Stimulated activated CD4-positive, alpha-beta T cell treated with anti-CD3 and anti-CD28 coated beads, Interleukin-15, amount 100 ng/mL, for 1 hour (primary cell): ENCODE measurements at regions not wholly inside any gene's neighbourhood (a gene's known extent, or its start where the extent isn't known, plus 50 kb on each side); places are given as distances from the start of the nearest gene placed in this dataset.

Experiments used
- DNase-seq, 2 donors: peaks; one replicate each; pipeline ENCODE4 v3.0.0-alpha.2; 2020; ENCODE audit warnings: low read depth in 1 of 2, low spot score in 1 of 2

DNA sequence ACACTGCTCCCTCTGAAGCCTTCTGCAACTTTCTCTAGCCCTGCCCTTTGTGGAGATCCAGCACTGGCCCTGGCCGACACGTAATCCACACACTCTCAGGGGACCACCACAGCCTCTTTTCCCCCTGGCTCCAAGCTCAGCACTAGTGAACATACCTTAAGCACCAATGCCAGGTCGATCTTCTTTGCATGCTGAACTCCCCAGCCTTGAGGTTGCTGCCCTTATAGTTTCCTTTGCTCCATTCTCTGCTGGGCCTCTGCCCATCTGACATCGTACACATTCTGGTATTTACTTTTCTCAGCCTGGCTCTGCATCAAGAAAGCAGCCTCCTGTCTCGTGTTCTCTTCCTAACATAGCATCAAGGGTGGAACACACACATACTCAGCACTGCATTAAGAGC lies 361.5 kb downstream of the LPIN1 start:
- DNase-seq: no peak

DNA sequence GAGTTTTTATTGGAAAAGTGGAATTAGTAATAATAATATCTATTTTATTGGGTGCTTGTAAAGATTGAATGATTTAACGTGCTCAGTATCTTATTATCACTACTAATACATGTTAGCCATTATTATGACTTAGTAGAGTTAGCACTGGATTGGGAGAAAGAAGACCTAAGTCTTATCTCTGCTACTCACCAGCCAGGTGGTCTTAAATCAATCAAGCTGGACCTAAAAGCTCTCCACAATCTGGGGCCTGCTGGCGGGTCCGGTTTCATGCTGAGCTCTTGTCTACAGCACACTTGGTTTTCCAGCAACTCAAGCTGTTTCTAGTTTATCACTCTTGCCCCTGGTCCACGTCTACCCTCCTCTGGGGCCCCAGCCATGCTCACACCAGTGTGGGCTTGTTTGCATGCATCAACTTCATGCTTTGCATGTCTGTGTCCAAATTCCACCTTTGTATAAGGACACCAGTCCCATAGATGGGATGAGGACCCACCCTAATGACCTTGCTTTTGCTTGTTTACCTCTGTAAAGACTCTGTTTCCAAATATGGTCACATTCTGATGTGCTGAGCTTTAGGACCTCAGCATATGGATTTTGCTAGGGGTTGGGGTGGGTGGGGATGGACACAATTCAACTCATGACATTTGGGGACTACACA lies 363.1 kb downstream of the LPIN1 start:
- no peak for DNase-seq

DNA sequence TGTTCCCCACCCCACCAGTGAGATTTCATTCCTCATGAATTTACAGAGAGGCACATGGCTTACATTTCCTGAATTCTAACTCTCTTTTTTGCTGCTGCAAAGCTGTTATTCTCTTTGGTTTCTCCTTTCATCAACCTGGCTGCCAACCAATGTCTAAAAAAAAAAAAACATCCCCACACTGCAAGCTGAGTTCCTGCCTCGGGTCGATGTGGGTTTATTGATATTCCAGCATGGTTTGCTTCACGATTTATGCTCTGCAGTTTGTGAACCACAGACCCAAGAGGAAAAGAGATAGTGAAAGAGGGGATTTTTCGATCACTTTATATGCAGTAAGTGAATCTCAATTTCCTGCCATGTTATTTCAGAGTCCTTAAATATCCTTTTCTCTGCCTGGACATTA lies 363.6 kb downstream of the LPIN1 start:
- no peak for DNase-seq

DNA sequence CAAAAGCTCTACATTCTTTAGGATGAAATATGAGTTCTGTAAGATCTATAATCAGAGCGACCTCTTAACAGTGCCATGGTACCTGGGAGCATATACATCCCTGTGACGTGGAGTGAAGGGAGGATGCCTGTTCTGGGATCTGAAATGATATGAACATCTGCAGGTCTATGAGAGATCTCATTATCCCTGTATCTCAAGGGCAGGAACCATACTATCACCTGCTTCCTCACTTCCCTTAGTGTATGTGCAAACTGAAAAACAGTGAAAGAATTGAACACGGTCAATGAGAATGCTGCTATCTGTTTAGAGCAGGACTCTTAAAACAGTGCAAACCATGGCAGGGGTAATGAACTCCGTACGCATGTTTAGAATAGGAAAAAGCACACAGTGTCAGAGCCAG lies 364.0 kb downstream of the LPIN1 start:
- no peak for DNase-seq

DNA sequence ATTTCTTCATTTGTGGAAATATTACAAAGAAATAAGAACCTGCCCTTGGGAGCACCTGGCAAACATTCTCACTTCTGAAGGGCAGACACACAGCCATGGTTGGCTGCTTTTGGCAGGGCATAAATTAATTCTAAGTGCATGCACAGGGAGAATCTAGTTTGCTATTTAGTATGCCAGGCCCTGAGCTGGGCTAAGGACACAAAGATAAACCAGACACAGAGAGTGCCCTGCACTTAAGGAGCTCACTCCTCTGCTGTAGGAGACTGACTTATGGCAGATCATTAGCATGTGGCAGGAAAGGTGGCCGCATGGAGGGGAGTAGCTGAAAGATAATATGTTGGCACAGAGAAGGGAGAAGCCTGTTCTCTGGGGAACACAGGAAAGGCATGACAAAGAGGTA lies 367.0 kb downstream of the LPIN1 start:
- DNase-seq: no peak

DNA sequence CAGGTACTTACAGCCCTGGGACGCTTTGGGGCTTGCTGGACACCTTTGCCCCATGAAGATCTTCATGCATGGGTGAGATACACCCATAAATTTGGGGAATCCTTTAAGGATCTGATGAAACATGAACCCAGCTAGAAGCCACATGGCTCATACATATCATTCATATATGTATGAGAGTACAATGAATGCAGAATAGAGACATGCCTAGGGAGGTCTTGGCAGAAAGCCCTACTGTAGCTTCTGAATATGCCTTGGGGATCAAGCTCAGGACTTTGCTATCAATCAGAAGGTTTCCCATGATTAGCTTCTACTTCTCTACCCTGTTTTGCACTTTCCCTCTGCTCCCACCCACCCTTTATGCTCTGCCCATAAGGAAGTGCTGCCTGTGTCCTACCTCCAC lies 368.4 kb downstream of the LPIN1 start:
- no peak for DNase-seq

DNA sequence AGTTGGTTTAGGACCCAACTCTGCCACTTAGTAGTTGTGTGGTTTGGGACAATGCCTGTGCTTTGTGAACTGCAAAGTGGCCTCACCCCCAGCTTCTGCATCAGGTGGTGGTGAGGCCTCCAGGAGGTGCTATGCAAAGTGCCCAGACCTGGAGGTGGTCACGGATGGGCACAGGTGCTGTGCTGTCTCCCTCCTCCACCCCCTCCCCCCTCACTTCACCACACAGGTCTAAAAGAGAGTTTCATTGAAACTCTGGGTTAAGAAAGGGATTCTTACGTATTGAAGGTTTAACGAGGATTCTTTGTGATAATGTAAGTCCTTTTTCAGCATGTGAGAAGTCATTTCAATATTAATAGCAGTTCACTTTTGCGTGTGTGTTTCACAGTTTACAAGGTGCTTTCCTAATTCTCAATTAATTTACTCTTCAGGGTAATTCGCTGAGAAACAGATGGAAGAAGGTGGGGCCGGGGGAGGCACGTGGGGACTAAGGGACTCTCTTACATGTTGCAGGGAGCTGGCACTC lies 369.9 kb downstream of the LPIN1 start:
- DNase-seq: no peak

DNA sequence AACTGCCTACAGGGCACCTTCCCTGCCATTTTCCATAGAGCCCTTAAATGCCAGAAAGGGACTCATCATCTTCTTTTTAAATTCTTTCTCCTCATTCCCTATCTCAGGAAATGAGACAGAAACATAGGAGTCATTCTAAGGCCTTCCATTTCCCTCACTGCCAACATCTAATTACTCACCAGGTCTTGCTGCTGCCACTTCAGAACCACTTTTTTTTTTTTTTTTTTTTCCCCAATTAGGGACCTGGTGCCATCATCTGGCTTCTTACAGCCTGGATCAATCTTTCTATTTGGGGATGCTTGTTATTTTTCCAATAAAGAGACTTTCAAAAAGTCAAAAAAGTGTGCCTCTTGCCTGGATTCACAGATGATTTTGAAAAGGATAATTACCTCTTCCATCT lies 373.4 kb downstream of the LPIN1 start:
- no peak for DNase-seq

DNA sequence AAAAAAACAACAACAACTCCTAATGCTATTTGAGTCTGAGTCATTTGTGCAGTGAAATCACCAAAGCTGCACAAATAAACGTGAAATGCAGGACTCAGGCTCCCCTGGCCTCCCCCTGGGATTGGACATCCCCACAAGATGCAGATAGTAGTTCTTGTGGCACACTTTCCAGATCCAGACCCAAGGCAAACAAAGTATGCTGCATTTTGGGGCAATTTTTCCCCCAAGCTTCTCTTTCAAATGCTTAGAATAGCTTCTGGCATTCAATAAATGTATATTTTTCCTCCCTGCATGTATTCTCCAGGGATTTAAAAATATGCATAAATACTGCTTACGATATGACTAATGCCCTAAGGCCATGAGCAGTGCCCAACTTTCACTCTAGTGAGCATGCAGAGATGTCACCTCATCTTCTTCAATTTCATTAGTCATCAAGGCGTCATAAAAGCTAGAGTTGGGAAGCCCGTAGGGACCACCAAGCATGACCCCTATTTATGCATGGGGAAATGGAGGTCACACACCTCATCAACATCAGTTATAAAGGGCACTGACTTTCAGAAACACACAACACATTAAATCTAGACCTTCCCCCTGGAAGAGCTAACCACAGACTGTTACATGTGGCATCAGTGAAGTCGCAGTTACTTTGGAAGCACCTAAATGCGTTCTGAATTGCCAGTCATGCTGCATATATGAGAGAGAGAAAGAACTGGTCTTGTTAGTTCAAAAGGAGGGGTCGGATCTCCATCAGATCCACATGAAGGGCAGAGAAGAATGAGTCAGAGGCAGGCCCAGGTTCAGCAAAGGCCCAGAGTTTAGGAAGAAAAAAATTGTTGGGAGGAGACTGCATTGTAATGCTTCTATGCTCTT lies 374.1 kb downstream of the LPIN1 start:
- no peak for DNase-seq

DNA sequence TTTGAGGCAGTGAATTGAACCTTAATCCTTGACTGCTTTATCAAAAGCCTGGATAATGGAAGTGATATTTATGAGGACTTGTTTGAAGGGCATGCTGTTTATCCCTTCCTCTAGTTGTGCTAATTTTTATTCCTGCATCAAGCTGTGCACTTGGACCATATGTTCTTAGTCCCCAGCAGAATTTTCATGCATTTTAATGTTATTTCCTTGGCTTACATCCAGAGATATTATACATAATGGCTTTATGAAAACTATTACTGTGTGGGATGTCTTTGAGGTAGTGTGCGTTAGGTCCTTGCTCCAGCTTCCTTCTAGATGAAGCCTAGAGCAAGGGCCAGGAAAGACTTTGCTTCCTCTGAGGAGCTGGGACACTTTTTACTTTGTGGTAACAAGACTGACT lies 378.4 kb downstream of the LPIN1 start:
- DNase-seq: no peak

DNA sequence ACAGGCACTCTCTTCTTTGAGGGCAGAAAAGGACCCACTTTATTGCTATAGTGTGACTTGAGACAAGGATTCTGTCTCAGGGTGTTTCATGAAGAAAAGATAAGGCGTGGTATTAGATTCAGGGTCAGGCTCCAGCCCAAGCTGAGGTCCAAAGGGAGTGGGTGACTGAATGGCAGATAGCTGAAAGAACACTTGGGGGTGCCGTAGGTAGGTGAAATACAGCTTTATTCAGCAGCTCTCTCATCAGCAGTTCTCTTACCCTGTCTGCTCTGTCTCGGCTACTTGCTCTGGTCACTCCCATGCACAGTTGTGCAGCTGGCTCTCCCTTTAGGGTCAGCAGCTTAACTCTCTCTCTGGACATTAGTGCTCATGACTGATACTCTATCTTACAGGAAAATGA lies 379.9 kb downstream of the LPIN1 start:
- no peak for DNase-seq

DNA sequence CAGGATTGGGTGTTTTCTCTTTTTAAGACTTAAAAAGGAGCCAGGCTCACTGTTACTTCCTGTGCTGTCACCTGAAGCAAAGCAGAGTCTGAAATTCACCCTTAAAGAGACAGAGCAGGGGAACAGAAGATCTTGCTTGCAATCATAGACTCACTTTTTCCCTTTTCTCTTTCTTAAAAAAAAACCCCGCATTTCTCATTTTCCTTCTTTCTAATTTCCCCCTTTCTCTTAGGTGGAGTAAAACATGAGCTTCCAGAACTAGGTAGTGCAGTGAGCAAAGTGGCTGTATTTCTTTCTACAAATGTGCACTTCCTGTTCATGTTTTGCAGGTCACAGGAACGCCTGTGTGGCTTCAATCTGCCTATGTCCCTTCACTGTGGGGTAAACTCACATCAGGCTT lies 381.2 kb downstream of the LPIN1 start:
- DNase-seq: no peak

DNA sequence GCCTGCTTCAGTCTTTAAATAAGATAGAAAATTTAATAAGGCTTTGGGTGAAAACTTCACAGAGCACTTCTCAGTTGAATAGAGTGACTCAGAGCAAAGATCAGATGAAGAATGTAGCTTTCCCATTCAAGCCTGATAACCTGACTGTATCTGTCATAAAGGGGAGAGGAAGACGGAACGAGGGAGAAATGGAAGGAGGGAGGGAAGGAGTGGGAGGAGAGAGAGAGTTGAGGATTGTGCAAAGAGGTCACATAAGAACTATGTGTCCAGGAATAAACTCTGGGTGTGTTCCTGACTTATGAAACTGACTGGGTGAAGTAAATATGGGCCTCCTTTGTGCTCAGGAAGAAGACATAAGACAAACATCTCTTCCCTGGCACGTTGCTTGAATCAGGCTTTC lies 385.5 kb downstream of the LPIN1 start:
- no peak for DNase-seq

DNA sequence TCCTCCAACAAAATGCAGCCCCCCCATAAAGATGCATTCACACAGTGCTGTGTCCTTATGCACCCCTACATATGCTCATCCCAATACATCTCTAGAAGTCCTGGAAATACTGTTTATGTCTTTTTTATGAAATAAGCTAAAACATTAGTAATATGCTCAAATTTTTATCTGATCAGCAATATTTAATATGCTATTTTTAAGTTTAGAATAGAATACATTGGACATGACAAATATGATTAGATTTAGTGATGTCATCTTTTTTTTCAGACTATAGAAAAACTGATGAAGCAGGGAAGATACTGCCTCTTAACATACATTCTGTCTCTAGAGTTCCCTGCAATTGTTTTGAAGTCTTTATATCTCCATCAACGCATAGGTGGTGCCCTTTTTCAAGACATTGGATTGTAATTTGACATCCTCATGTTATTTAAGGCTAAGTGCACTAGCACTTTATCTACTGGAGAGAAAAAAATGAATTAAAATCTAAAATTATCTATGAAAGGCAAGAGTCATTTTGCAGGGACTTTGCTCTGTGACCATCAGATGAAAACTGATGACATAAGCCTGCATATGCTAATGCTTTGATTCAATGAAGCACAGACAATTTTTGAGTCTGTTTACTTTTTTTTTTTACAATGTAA lies 395.3 kb downstream of the LPIN1 start:
- no peak for DNase-seq

DNA sequence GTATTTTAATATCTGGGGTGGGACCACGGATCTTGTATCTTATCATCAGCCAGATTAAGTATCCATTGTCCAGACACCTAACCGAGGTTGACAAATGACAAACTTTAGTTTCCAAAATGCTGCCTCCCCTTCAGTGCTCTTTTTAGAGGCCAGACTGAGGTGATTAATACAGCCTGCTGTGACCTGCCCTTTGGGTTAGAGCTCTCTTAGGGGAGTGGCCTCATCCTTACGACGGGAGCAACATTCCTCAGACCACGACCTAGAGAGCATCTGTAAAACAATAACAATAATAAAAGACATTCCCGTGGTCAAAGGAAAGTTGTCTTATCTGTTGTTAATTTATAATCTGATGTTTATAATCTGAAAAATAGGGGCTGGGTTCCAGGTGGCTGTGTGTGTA lies 405.3 kb downstream of the LPIN1 start:
- no peak for DNase-seq

DNA sequence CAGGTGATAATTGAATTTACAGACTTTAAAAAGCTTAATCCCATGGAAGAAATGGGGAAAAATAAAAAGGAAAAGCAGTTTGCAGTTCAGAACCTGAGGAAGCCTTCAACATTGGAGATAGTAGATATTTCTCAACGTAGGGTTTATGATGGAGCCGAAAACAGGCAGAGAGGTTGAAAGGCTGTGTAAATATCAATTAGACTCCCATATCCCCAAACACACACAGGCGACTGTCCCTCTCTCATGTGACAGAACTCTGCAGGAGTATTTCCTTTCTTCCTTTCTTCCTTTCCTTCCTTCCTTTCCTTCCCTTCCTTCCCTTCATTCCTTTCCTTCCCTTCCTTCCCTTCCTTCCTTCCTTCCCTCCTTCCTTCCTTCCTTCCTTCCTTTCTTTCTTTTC lies 406.5 kb downstream of the LPIN1 start:
- DNase-seq: no peak

DNA sequence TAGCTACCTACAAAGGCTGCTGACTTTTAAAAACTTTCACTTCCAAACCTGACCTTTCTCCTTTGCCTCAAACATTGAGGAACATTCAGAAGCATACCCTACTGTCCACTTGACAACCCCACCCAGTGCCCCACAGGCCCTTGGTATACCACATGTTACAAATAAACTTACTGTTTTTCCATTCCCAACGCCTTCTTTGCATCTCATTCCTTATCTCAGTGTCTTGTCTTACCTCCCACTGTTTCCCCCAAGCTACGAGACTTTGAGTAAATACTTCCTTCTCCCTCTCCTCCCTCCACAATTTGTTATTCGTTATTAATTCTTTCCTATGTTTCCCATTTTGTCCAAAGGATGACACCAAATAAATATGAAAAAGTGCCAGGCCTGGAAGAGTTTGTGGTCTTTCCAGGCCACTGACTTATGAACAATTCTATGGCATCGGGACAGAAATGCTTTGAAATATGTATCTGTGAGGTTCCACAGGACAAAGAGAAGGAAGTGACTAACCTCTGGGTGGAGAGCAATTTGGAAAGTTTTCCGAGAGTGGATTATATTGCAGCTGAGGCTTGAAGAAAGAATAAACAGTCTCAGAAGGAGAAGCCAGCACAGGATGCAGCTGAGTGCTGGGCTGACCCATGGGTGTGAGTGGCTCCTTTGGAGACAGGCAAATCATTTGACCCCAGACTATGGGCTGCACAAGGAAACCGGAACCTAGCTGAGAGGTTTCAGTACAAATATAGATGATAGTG lies 409.0 kb downstream of the LPIN1 start:
- DNase-seq: no peak

DNA sequence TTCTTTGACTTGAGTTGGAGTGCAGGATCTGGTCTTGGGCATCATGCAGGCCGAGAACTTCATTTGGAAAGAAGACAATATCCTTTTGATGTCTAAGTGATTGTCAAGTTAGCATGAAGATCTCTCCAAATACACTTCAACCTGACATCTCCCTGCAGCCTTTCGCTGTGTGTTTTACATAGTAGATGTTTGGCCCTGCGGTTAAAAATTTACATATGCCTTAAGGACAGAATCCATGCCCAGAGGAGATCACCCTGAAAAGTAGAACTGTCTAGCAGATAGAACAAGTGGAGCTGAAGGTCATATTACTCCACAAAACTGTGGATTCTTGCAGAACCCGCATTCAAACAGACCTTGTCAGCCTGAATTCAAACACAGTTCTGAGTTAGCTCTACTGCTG lies 409.9 kb downstream of the LPIN1 start:
- DNase-seq: no peak

DNA sequence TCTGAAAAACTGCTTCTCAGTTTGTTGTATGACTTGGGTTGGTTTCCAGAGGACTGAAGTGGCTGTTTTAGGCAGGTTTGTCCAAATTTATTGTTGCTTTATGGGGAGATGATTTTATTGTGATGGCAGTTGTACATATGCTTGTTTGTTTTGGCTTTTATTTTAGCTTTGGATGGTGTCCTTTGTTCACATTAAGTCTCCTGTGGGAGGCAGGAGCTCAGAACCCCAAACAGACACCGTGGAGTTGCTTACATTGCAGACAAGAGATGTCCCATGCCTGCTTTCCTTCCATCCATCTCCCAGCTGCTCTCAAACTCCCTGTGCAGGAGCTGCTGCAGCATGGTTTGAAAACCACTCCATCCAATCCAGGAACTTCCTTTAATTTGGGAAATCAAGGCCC lies 414.7 kb downstream of the LPIN1 start:
- no peak for DNase-seq

DNA sequence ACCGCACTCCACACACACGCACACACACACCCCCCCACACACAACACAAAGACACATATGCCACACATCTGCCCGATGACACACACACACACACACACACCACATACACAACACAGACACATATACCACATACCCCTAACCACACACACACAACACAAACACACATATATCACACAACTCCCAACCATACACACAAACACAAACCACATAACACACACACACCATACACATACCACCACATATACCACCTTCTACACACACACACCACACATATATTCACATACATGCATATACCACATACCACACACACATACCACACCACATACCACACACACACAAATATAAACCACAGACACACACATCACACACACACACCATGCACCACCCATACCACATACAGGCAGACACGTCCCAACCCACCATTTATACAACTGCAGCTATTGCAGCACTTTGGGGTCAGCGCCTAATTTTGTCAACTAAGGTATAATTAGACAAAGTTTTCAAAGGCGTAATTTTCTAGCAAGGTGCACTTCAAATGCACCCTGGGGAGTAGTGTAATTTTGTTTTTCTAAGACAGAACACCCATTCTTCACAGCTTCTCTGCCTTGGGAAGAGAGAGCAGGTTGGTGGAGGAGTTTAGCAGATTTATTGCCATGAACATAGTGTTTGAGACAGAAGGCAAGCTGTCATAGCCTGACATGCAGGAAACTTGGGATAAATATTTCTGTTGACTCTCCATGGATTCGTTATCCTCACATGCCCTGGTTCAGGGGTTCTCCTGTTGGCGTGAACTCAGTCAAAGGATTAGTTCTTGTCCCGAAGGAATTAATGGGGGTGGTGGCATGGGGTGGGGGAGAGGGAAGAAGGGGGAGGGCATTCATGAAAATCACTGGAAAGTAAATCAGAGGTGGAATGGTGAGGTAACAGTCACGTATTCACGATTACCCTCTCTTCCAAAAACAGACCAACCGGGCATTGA lies 416.1 kb downstream of the LPIN1 start:
- DNase-seq: no peak
